Lower leg skin (tissue), 4 donors: ENCODE measurements at regions not wholly inside any gene's neighbourhood (a gene's known extent, or its start where the extent isn't known, plus 50 kb on each side); places are given as distances from the start of the nearest gene placed in this dataset.

Experiments
- DNase-seq, 2 donors: peaks; one replicate each; pipeline ENCODE4 v3.0.0-alpha.2; 2019; ENCODE audit warnings: low spot score in 2 of 2
- H3K4me3 ChIP-seq: fragments of 200-600 bp; sonication (generic); 2 replicates; pipeline ENCODE4 v1.5.1; 2017; ENCODE audit warnings: mild to moderate bottlenecking, low read depth; ENCODE audit not compliant: poor library complexity, severe bottlenecking
- CTCF ChIP-seq, 3 donors: fragments of 450-650 bp; IDR thresholded peaks; one replicate each; pipeline ENCODE4 v1.5.1; 2016; ENCODE audit warnings: antibody characterized with exemption in 3 of 3, mild to moderate bottlenecking in 3 of 3, moderate library complexity in 2 of 3
- POLR2A ChIP-seq, 2 donors: fragments of 450-650 bp; IDR thresholded peaks; one replicate each; pipeline ENCODE4 v1.6.1; 2016 to 2017; ENCODE audit warnings: antibody characterized with exemption in 2 of 2, mild to moderate bottlenecking in 1 of 2, moderate library complexity in 1 of 2
- WGBS, 2 donors: methylation state at CpG; one replicate each; pipeline ENCODE4 v1.1.5; 2018; 5-methylcytosine and 5-hydroxymethylcytosine counted together
- intact Hi-C: fragments of 100-400 bp; cut with DNase I; formaldehyde crosslinking; loops from one replicate; pipeline ENCODE4 v1.15.0; 2023; ENCODE audit warnings: low total_unique reads

GRCh38 chr9:16033921-16034691 is 481.3 kb downstream of the CCDC171 start:
- TF ChIP-seq POLR2A (IDR thresholded peaks at IDR 0.05) (no peak), CTCF (IDR thresholded peaks at IDR 0.05) (no peak)
- intact Hi-C loops, result no loop called here
- H3K4me3 ChIP-seq, result no peak overlapping the region
- 63 to 66% methylated on average over 10 of the region's 10 CpGs for WGBS, 2 donors
- no peak for DNase-seq

- 44 to 51% methylated on average over 11 of the region's 11 CpGs for WGBS, 2 donors
- intact Hi-C loops, result no loop called here
- DNase-seq, result no peak
- no peak overlapping the region for H3K4me3 ChIP-seq
- TF ChIP-seq CTCF (IDR thresholded peaks at IDR 0.05) (no peak), POLR2A (IDR thresholded peaks at IDR 0.05) (no peak)
These were observed 486.6 kb downstream of the CCDC171 start for GRCh38 chr9:16039218-16039987.

GRCh38 chr9:16039988-16040761 is 487.3 kb downstream of the CCDC171 start:
- intact Hi-C loops, result loop anchor here (10.0 kb wide), 1 partner anchor 55 kb away; no protein-coding TSS in a partner anchor
- H3K4me3 ChIP-seq, result no peak overlapping the region
- TF ChIP-seq CTCF (IDR thresholded peaks at IDR 0.05) (no peak), POLR2A (IDR thresholded peaks at IDR 0.05) (no peak)
- 71 to 76% methylated on average over 10 of the region's 10 CpGs for WGBS, 2 donors
- DNase-seq, result no peak

GRCh38 chr9:16043756-16044578 is 491.1 kb downstream of the CCDC171 start:
- 70 to 72% methylated on average over 5 of the region's 5 CpGs for whole genome bisulfite sequencing, 2 donors
- no peak for DNase-seq
- intact Hi-C loops, result loop anchor here (10.0 kb wide), 1 partner anchor 59 kb away; no protein-coding TSS in a partner anchor
- H3K4me3 ChIP-seq, result no peak overlapping the region
- TF ChIP-seq POLR2A (IDR thresholded peaks at IDR 0.05), result no peak
- no peak for TF ChIP-seq CTCF (IDR thresholded peaks at IDR 0.05)

GRCh38 chr9:16044579-16044881 is 491.7 kb downstream of the CCDC171 start:
- TF ChIP-seq CTCF (IDR thresholded peaks at IDR 0.05) (no peak), POLR2A (IDR thresholded peaks at IDR 0.05) (no peak)
- WGBS, 2 donors, result 47 to 62% methylated on average over 2 of the region's 2 CpGs
- intact Hi-C loops, result loop anchor here (10.0 kb wide), 1 partner anchor 60 kb away; no protein-coding TSS in a partner anchor

More at GRCh38 chr9:16044579-16044881, 491.7 kb downstream of the CCDC171 start:
- H3K4me3 ChIP-seq, result no peak overlapping the region
- no peak for DNase-seq
